AG04450 (cell line): ENCODE measurements at regions not wholly inside any gene's neighbourhood (a gene's known extent, or its start where the extent isn't known, plus 50 kb on each side); places are given as distances from the start of the nearest gene placed in this dataset.

Source experiments
- CTCF ChIA-PET: fragments of 300-600, 350-600 bp; formaldehyde crosslinking; extraction: SDS; loops from one replicate; lab custom pipeline; 2022; ENCODE audit warnings: antibody characterized with exemption, inconsistent platforms; lab: Charles Lee
- POLR2A ChIA-PET: fragments of 350-600 bp; formaldehyde crosslinking; extraction: SDS; loops from one replicate; lab custom pipeline; 2021; ENCODE audit warnings: antibody characterized with exemption, inconsistent platforms; lab: Yijun Ruan, JAX
- DNase-seq: peaks from one replicate; pipeline ENCODE4 v3.0.0-alpha.2; 2011; ENCODE audit warnings: low read depth, low spot score
- H3K27ac ChIP-seq: one replicate; pipeline ENCODE4 v1.5.1; 2012; ENCODE audit warnings: low read depth, low read length, control low read depth
- H3K27me3 ChIP-seq: one replicate; pipeline ENCODE4 v1.6.0; 2012; ENCODE audit warnings: low read length; ENCODE audit not compliant: control insufficient read depth, insufficient read depth
- H3K4me3 ChIP-seq: 2 replicates; pipeline ENCODE4 v1.5.1; 2011; ENCODE audit warnings: mild to moderate bottlenecking, low read depth, low read length, control low read depth
- H3K9me3 ChIP-seq: 2 replicates; pipeline ENCODE4 v1.5.1; 2012; ENCODE audit warnings: low read length; ENCODE audit not compliant: control insufficient read depth, insufficient read depth
- TF ChIP-seq, protein P1 (sequence below): IDR thresholded peaks from 2 replicates; pipeline ENCODE4 v1.5.1; 2011; ENCODE audit warnings: low read depth, low read length, control low read depth, inconsistent platforms

- POLR2A ChIA-PET = no interaction called here
- CTCF ChIA-PET = no interaction called here
Measured at GRCh38 chr17:11182430-11182829, 58.6 kb upstream of the SHISA6 start.

DNA sequence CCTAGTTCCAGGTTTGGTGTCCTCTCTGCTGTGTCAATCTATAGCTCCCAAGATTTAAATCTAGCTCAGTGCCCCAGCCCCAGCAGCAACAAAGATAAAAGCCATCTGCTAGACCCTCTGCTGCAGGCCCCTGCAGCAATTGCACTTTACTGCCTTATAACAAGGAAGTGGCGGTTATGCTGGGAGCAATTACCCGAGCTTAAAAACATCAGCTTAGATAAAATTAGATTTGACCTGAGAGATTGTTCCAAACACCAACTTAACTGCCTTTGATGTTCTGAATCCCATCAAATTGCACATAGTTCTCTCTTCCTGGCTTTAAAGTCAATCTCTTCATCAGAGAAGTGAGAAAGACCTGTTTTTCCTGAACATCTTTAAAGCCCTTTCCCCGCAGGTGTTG, 62.4 kb upstream of the SHISA6 start:
- Histone ChIP-seq H3K27ac (no peak overlapping the region), H3K27me3 (no peaks in the 10 kb centered on the region), H3K4me3 (no peak overlapping the region), H3K9me3 (peaks cover 32% of the 10 kb centered on the region)
- ChIA-PET CTCF (no interaction called here), POLR2A (no interaction called here)
- DNase-seq = no peak
- TF ChIP-seq, protein P1, sequence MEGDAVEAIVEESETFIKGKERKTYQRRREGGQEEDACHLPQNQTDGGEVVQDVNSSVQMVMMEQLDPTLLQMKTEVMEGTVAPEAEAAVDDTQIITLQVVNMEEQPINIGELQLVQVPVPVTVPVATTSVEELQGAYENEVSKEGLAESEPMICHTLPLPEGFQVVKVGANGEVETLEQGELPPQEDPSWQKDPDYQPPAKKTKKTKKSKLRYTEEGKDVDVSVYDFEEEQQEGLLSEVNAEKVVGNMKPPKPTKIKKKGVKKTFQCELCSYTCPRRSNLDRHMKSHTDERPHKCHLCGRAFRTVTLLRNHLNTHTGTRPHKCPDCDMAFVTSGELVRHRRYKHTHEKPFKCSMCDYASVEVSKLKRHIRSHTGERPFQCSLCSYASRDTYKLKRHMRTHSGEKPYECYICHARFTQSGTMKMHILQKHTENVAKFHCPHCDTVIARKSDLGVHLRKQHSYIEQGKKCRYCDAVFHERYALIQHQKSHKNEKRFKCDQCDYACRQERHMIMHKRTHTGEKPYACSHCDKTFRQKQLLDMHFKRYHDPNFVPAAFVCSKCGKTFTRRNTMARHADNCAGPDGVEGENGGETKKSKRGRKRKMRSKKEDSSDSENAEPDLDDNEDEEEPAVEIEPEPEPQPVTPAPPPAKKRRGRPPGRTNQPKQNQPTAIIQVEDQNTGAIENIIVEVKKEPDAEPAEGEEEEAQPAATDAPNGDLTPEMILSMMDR = no peak

More at GRCh38 chr17:11182430-11182829, 58.6 kb upstream of the SHISA6 start:
- H3K4me3 ChIP-seq = no peak overlapping the region
- H3K27me3 ChIP-seq = no peaks in the 10 kb centered on the region
- DNase-seq = no peak
- TF ChIP-seq, protein P1 = no peak
- H3K9me3 ChIP-seq = peaks cover 14% of the 10 kb centered on the region
- H3K27ac ChIP-seq = no peak overlapping the region

- no peak overlapping the region for H3K27ac ChIP-seq
- no peak overlapping the region for H3K4me3 ChIP-seq
- peaks cover 34% of the 10 kb centered on the region for H3K9me3 ChIP-seq
- ChIA-PET CTCF (no interaction called here), POLR2A (no interaction called here)
- DNase-seq = no peak
- H3K27me3 ChIP-seq = no peaks in the 10 kb centered on the region
- TF ChIP-seq, protein P1 = no peak
Measured at GRCh38 chr17:11177340-11177739, 63.7 kb upstream of the SHISA6 start.

GRCh38 chr17:11176549-11176948, 64.5 kb upstream of the SHISA6 start:
- peaks cover 41% of the 10 kb centered on the region for H3K9me3 ChIP-seq
- no peak overlapping the region for H3K4me3 ChIP-seq
- CTCF ChIA-PET = no interaction called here
- no peaks in the 10 kb centered on the region for H3K27me3 ChIP-seq
- H3K27ac ChIP-seq = no peak overlapping the region
- TF ChIP-seq, protein P1 = no peak
- POLR2A ChIA-PET = no interaction called here
- DNase-seq = no peak

DNA sequence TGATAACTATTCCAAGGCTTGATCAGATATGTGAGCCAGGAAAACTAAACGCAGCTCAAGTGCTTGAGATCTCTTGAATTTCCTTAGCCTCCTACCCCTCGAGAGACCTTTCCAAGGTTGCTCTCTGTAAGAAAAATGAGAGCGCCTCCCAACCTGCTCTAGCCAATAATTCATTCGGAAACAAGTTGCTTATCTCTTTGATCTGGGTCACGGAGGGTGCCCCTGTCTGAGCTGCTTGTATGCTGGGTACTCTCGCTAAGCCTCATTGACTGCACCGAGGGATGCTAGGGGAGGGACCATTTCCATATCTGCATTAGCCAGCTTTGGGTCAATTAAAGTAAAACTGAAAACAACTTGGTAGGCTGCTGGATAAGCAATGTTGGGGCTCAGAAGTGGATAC, 70.1 kb upstream of the SHISA6 start:
- H3K4me3 ChIP-seq = no peak overlapping the region
- no peak overlapping the region for H3K27ac ChIP-seq
- DNase-seq = no peak
- H3K9me3 ChIP-seq = peaks cover 47% of the 10 kb centered on the region
- POLR2A ChIA-PET = no interaction called here
- CTCF ChIA-PET = no interaction called here
- no peaks in the 10 kb centered on the region for H3K27me3 ChIP-seq
- TF ChIP-seq, protein P1 = no peak
